HEK293 (cell line): ENCODE measurements at regions not wholly inside any gene's neighbourhood (a gene's known extent, or its start where the extent isn't known, plus 50 kb on each side); places are given as distances from the start of the nearest gene placed in this dataset.

Experiments
- SCRT2 ChIP-seq: fragments of 450-650 bp; formaldehyde crosslinking; IDR thresholded peaks from 2 replicates; pipeline ENCODE4 v1.5.1; 2016; ENCODE audit warnings: missing biosample characterization, missing genetic modification characterization
- ZNF121 ChIP-seq: fragments of 450-650 bp; formaldehyde crosslinking; IDR thresholded peaks from 2 replicates; pipeline ENCODE4 v1.5.1; 2016; ENCODE audit warnings: missing biosample characterization, missing genetic modification characterization
- ZNF138 ChIP-seq: fragments of 450-650 bp; formaldehyde crosslinking; IDR thresholded peaks from 2 replicates; pipeline ENCODE4 v1.5.1; 2016; ENCODE audit warnings: missing biosample characterization, missing genetic modification characterization, borderline replicate concordance
- ZNF155 ChIP-seq: fragments of 450-650 bp; formaldehyde crosslinking; IDR thresholded peaks from 2 replicates; pipeline ENCODE4 v1.5.1; 2016; ENCODE audit warnings: missing biosample characterization, missing genetic modification characterization
- ZNF350 ChIP-seq: fragments of 450-650 bp; formaldehyde crosslinking; IDR thresholded peaks from 2 replicates; pipeline ENCODE4 v1.5.0; 2017; ENCODE audit warnings: missing biosample characterization, mild to moderate bottlenecking, missing genetic modification characterization
- TF ChIP-seq, protein P1 (sequence below): fragments of 450-650 bp; formaldehyde crosslinking; IDR thresholded peaks from 2 replicates; pipeline ENCODE4 v1.5.1; 2016; ENCODE audit warnings: missing biosample characterization, missing genetic modification characterization
- TF ChIP-seq, protein P2 (sequence below): sonication (generic); formaldehyde crosslinking; IDR thresholded peaks from 2 replicates; pipeline ENCODE4 v1.8.1; 2022; ENCODE audit warnings: mild to moderate bottlenecking, moderate library complexity, missing genetic modification reagents

DNA sequence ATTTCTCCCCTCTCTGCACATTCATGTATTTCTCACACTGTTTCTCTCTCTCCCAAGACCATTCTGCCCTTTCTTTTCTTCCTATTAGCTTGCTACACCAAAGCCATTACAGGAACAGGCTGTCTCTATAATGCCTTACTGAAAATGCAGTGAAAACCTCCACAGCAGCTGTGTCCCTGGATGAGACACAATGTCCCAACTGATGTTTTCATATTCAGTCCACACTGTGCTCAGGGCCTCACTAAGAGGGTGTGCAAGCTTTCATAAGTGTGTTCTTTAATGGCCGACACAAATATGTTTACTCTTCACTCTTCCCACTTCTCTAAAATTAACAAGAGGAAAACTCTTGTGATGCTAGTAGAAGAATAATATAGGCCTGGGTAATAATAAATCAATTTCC is 163.4 kb downstream of the KCTD12 start:
- TF ChIP-seq ZNF350 (tag by site-specific recombination) = no peak
- TF ChIP-seq, protein P1, sequence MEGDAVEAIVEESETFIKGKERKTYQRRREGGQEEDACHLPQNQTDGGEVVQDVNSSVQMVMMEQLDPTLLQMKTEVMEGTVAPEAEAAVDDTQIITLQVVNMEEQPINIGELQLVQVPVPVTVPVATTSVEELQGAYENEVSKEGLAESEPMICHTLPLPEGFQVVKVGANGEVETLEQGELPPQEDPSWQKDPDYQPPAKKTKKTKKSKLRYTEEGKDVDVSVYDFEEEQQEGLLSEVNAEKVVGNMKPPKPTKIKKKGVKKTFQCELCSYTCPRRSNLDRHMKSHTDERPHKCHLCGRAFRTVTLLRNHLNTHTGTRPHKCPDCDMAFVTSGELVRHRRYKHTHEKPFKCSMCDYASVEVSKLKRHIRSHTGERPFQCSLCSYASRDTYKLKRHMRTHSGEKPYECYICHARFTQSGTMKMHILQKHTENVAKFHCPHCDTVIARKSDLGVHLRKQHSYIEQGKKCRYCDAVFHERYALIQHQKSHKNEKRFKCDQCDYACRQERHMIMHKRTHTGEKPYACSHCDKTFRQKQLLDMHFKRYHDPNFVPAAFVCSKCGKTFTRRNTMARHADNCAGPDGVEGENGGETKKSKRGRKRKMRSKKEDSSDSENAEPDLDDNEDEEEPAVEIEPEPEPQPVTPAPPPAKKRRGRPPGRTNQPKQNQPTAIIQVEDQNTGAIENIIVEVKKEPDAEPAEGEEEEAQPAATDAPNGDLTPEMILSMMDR (tag by site-specific recombination) = no peak
- no peak for TF ChIP-seq ZNF121
- no peak for TF ChIP-seq ZNF155 (tag by site-specific recombination)
- TF ChIP-seq, protein P2, sequence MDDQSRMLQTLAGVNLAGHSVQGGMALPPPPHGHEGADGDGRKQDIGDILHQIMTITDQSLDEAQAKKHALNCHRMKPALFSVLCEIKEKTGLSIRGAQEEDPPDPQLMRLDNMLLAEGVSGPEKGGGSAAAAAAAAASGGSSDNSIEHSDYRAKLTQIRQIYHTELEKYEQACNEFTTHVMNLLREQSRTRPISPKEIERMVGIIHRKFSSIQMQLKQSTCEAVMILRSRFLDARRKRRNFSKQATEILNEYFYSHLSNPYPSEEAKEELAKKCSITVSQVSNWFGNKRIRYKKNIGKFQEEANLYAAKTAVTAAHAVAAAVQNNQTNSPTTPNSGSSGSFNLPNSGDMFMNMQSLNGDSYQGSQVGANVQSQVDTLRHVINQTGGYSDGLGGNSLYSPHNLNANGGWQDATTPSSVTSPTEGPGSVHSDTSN = no peak
- TF ChIP-seq SCRT2 (tag by site-specific recombination) = no peak
- TF ChIP-seq ZNF138 (tag by site-specific recombination) = no peak
